HG03097 (cell line): ENCODE measurements at regions not wholly inside any gene's neighbourhood (a gene's known extent, or its start where the extent isn't known, plus 50 kb on each side); places are given as distances from the start of the nearest gene placed in this dataset.
"Not testable (repeated sequence)": the region's sequence is repeated elsewhere in the genome, so short reads cannot be mapped to it uniquely, and the experiment has no call there.

ENCODE experiments used
- ATAC-seq: cut with Tn5 transposase; IDR thresholded peaks from one replicate; pipeline ENCODE4 v1.9.1; 2021; ENCODE audit not compliant: unreplicated experiment, low FRiP score

GRCh38 chr3:33956206-33956605 is 157.8 kb downstream of the PDCD6IP start:
- no peak for ATAC-seq

DNA sequence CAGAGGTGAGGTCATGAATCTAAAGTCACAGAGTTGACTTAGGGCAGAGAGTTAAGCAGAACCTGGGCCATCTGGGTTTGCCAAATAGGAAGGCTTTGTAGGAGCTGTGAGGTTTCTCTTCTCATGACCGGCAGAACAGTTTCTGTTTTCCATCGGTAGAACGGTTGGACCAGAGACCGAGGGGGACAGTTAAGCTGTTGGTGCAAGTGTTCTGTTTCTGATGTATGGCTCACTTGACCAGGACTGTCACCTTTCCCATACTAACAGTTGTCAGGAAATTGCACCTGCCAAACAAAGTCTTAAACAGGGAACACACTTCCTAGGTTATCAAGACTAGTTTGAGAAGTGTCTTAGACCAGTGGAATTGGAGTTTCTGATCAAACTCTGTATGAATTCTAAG is 158.3 kb downstream of the PDCD6IP start:
- ATAC-seq = no peak

DNA sequence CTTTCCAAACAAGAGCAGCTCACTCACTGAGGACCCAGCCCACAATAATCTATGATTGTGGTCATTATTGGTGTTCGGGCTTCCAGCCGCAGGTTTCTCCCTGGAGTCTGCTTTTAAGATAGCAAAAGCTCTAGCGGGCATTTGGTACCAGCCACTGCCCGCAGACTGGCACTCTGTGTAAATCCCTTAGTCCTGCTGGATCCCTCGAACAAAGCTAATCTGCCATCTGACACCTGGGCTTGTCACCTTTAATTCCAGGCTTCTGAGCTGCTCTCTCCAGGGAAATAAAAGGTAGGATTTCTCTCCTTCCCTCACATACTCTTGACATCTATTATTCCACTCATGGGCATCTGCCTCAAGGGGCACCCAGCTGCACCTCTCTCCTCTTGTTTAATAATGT is 158.7 kb downstream of the PDCD6IP start:
- no peak for ATAC-seq

DNA sequence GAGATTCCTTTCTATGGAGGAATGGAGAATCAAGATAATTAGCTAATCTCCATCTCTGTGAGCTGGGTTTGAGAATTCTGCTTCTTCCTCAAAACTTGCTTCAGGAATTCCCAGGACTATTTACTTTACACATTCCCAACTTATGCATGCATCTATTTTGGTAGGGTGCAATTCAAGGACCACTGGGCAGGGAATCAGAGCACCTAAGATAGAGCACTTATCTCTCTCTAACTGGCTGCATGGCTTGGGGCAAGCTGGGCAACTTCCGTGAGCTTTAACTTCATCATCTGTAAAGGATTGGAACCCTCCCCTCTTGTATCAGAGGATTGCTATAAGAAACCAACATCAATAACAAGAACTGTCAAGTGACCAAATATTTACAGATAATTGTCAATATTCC is 160.2 kb downstream of the PDCD6IP start:
- no peak for ATAC-seq

- no peak for ATAC-seq
Observed at GRCh38 chr3:33962396-33962795, 164.0 kb downstream of the PDCD6IP start.

GRCh38 chr3:33970180-33970579 is 171.8 kb downstream of the PDCD6IP start:
- ATAC-seq = not testable (repeated sequence)

- no peak for ATAC-seq
Observed at GRCh38 chr3:33971055-33971454, 172.6 kb downstream of the PDCD6IP start.

GRCh38 chr3:33975463-33975862 is 177.0 kb downstream of the PDCD6IP start:
- ATAC-seq = no peak

DNA sequence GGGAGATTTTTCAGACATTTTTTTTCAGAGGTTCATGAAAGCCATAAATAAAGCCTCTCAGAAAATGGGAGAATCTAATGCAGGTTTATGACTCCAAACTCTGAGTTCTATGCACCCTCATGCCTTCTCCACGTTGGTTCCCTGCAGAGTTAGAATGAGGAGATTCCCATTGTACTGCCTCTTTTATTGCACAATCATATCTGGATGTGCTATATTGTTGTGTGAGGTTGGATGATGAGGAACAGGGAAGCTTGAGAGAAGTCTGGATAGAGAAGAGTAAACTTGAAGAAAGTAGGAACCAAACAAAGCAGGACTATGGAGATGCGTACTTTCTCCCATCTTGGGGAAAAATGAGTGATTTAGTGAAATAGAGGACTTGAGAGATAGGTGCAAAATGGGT is 178.8 kb downstream of the PDCD6IP start:
- ATAC-seq = no peak

- no peak for ATAC-seq
Observed at GRCh38 chr3:33980252-33980651, 181.8 kb downstream of the PDCD6IP start.

DNA sequence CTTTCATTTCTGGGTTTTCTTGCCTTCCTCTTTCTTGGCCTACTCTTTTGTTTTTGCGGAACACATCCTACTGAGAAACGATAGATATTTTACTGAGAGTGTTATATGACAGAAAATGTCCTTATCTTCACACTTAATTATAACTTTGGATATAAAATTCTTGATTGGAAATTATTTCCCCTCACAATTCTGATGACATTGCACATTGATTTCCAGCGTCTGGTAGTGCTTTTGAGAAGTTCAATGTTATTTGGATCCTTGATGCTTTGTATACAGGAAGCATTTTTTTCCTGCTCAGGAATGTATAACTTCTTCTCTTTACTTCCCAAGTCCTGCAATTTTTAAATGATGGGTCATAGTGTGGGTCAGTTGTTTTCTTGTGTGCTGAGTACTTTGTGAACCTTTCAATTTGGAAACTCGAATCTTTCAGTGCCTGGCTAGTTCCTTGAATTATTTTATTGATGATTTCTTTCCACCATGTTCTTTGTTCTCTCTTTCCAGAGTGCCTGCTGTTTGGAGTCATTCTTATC is 183.9 kb downstream of the PDCD6IP start:
- no peak for ATAC-seq

DNA sequence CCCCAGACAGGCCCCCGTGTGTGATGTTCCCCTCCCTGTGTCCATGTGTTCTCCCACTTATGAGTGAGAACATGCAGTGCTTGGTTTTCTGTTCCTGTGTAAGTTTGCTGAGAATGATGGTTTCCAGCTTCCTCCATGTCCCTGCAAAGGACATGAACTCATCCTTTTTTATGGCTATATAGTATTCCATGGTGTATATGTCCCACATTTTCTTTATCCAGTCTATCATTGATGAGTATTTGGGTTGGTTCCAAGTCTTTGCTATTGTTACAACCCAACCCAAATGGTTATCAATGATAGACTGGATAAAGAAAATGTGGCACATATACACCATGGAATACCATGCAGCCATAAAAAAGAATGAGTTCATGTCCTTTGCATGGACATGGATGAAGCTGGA is 184.5 kb downstream of the PDCD6IP start:
- ATAC-seq = not testable (repeated sequence)

DNA sequence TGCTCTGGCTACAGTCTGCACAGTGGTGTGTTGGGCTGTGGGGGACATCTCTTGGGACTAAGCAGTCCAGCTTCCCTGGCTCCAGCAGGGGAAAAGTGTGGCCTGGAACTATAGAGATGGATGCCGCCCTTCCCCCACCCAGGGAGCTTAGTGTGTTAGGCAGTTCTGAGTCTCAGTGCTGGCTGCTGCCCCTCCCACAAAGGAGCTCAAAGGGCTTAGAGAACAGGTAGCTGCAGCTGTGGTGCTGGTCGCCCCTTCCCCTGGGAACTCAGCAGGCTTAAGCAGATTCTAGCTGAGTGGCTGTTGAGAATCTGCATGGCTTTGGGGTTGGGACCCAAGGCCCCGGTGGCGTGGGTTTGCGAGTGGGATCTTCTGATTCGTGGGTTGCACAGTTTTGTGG is 190.8 kb downstream of the PDCD6IP start:
- ATAC-seq = no peak

DNA sequence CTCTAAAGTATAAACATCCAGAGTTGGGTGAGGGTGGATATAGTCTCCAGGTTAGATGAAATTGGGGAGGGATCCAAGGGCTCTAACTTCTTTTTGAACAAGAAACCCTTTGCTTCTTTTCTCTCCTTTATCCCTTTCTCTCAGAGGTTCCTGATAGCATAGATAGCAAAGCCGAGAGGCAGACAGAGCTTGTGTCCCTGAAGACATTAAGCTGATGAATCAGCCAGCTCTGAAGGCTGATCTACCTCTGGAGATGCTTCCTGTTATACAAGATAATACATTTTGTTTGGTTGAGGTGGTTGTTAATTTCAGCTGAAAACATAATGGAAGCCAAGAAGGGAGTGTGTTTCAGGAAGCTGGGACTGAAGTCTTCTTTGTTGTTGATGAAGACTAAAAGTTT is 193.2 kb downstream of the PDCD6IP start:
- ATAC-seq = no peak

DNA sequence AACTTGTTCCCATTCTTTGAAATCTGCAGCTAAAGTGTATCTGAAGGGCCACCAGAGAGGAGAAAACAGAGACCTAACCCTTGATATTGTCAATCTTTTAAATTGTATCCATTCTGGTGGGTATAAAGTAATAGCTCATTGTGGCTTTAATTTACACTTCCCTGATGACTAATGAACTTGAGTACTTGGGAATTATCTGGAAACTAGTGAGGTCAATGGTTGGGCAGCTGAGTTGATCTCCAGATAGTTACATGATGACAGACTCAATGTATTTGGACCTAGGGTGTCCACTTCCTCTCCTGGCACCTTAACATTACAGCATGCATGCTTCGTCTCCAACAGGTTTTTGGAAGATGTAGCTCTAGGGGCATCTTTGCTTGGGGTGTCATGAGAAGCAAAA is 195.2 kb downstream of the PDCD6IP start:
- no peak for ATAC-seq

DNA sequence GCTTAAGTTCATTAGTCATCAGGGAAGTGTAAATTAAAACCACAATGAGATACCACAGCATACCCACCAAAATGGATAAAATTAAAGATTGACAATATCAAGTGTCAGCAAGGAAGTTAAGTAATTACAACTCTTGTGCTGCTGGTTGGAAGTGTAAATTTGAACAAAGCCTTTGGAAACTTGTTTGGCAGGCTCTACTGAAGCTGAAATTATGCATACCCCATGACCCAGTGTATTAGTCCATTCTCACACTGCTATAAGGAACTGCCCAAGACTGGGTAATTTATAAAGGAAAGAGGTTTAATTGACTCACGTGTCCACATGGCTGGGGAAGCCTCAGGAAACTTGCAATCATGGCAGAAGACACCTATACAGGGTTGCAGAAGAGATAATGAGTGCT is 196.1 kb downstream of the PDCD6IP start:
- no peak for ATAC-seq

DNA sequence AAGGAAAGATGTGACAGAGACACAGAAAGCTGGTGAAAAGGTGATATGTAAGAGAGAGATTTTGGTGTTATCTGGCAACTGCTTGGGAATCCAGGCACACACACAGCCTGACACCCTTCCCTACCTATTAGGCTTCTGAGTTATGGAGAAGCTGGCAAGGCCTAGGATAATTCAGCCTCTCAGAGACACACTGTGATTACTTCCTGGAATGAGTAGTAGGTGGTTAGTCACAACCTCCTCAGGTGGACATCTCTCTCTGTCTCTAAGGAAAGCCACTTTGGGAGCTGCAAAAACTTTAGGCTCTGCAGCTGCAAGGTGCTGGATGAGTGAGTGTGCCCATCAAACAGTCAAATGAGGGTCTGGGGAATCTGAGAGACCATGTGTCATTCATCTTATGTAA is 201.9 kb downstream of the PDCD6IP start:
- no peak for ATAC-seq

DNA sequence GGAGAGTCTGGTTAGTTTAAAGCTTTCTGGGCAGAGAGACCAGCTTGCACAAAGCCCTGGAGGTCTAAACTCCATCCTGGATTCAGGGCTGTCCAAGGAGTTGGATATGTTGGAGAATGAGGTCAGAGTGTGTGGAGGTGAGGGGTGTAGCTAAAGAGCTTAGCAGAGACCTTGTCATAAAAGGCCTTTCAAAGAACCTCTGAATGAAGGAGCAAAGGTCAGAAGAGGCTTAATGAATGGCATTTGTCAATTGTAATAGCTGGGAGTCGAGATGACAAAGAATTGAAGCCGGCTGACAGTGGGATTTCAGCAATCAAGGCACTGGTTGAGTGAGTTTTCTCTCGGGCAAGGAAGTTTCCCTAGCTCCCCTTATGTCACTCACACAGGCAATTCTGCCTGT is 202.6 kb downstream of the PDCD6IP start:
- no peak for ATAC-seq

- no peak for ATAC-seq
Observed at GRCh38 chr3:34001990-34002389, 203.6 kb downstream of the PDCD6IP start.

DNA sequence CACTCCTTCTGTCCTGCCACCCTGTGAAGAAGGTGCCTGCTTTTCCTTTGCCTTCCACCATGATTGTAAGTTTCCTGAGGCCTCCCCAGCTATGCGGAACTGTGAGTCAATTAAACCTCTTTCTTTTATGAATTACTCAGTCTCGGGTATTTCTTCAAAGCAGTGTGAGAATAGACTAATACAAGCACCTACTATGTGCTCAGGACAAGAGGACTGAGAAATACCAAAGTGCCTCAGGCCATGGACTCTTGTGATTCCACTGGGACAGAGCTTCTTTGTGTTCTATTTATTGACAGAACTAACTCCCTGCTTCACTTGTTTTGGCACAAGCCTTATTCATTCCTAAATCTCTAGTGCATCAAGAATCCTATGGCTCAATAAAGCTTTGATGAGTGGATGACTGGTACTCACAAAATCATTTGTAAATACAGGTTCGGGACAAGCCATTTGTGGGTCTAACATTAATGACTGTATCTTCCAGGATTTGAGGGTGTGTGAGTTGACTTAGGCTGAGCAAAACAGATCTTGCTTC is 204.2 kb downstream of the PDCD6IP start:
- ATAC-seq = no peak

DNA sequence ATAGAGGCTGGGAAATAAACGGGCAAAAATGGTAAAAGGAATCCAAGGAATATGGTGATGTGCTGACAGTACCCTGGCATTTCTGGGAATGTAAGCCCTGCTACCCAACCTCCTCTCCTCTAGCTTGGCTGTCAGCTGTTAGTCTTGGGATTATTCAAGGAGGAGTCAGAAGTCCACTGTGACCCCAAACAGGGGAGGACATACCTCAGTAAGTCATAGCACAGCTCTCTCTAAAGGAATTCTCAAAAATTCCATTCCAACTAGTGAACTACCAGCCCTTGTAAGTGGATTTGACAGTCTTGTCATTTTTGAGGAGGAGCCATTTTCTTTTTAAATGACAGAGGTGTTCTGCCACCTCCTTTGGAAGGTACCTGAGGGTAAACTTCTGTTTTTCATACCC is 207.5 kb downstream of the PDCD6IP start:
- no peak for ATAC-seq

- peak; percentile 70 for ATAC-seq
Observed at GRCh38 chr3:34008191-34008590, 209.8 kb downstream of the PDCD6IP start.
